ENCODE measurements at regions not wholly inside any gene's neighbourhood (a gene's known extent, or its start where the extent isn't known, plus 50 kb on each side); places are given as distances from the start of the nearest gene placed in this dataset.

GRCh38 chr7:112630565-112630964, 149.8 kb downstream of the LSMEM1 start:
- TF ChIP-seq MAX (IDR thresholded peaks at IDR 0.05) (no peak), EP300 (IDR thresholded peaks at IDR 0.05; ENCODE audit: borderline replicate concordance) (no peak), TCF12 (IDR thresholded peaks at IDR 0.05; ENCODE audit: low read depth) (no peak), TEAD4 (IDR thresholded peaks at IDR 0.05) (no peak), EGR1 (IDR thresholded peaks at IDR 0.05) (no peak), ZBTB7A (IDR thresholded peaks at IDR 0.05; ENCODE audit: low read depth) (no peak), REST (IDR thresholded peaks at IDR 0.05; ENCODE audit: low read depth) (no peak)

- TF ChIP-seq USF1 (IDR thresholded peaks at IDR 0.05) (no peak), MAX (IDR thresholded peaks at IDR 0.05) (no peak), FOXM1 (IDR thresholded peaks at IDR 0.05; ENCODE audit: borderline replicate concordance, low read depth) (no peak), YY1 (IDR thresholded peaks at IDR 0.05; ENCODE audit: low read depth) (no peak), EGR1 (IDR thresholded peaks at IDR 0.05) (no peak), NFIC (IDR thresholded peaks at IDR 0.05) (no peak), TAF1 (IDR thresholded peaks at IDR 0.05; ENCODE audit: low read depth) (no peak), CEBPB (IDR thresholded peaks at IDR 0.05) (no peak), EP300 (IDR thresholded peaks at IDR 0.05; ENCODE audit: borderline replicate concordance) (no peak), ZBTB7A (IDR thresholded peaks at IDR 0.05; ENCODE audit: low read depth) (no peak), TCF12 (IDR thresholded peaks at IDR 0.05; ENCODE audit: low read depth) (no peak), CREB1 (IDR thresholded peaks at IDR 0.05; ENCODE audit: low read depth) (no peak)
Observed at GRCh38 chr7:112634107-112634506, 153.3 kb downstream of the LSMEM1 start.

GRCh38 chr7:112635742-112636141, 154.5 kb downstream of the TMEM168 start:
- TF ChIP-seq FOXM1 (IDR thresholded peaks at IDR 0.05; ENCODE audit: borderline replicate concordance, low read depth) (no peak), RAD21 (IDR thresholded peaks at IDR 0.05; ENCODE audit: low read depth) (no peak), EP300 (IDR thresholded peaks at IDR 0.05; ENCODE audit: borderline replicate concordance) (no peak), REST (IDR thresholded peaks at IDR 0.05; ENCODE audit: low read depth) (no peak), TCF12 (IDR thresholded peaks at IDR 0.05; ENCODE audit: low read depth) (no peak), TEAD4 (IDR thresholded peaks at IDR 0.05) (no peak), TAF1 (IDR thresholded peaks at IDR 0.05; ENCODE audit: low read depth) (no peak), YY1 (IDR thresholded peaks at IDR 0.05; ENCODE audit: low read depth) (no peak), ZBTB7A (IDR thresholded peaks at IDR 0.05; ENCODE audit: low read depth) (no peak), CEBPB (IDR thresholded peaks at IDR 0.05) (no peak), USF1 (IDR thresholded peaks at IDR 0.05) (no peak), EGR1 (IDR thresholded peaks at IDR 0.05) (no peak), CREB1 (IDR thresholded peaks at IDR 0.05; ENCODE audit: low read depth) (no peak), NFIC (IDR thresholded peaks at IDR 0.05) (no peak), MAX (IDR thresholded peaks at IDR 0.05) (no peak)

GRCh38 chr7:112638675-112639400, 151.4 kb downstream of the TMEM168 start:
- no peak for TF ChIP-seq TAF1 (IDR thresholded peaks at IDR 0.05; ENCODE audit: low read depth)
- TF ChIP-seq EGR1 (IDR thresholded peaks at IDR 0.05) = no peak
- no peak for TF ChIP-seq MAX (IDR thresholded peaks at IDR 0.05)
- TF ChIP-seq TCF12 (IDR thresholded peaks at IDR 0.05; ENCODE audit: low read depth) = no peak
- no peak for TF ChIP-seq TEAD4 (IDR thresholded peaks at IDR 0.05)
- TF ChIP-seq EP300 (IDR thresholded peaks at IDR 0.05; ENCODE audit: borderline replicate concordance) = no peak
- no peak for TF ChIP-seq ZBTB7A (IDR thresholded peaks at IDR 0.05; ENCODE audit: low read depth)
- TF ChIP-seq YY1 (IDR thresholded peaks at IDR 0.05; ENCODE audit: low read depth) = no peak
- no peak for TF ChIP-seq NFIC (IDR thresholded peaks at IDR 0.05)
- no peak for TF ChIP-seq FOXM1 (IDR thresholded peaks at IDR 0.05; ENCODE audit: borderline replicate concordance, low read depth)
- no peak for TF ChIP-seq USF1 (IDR thresholded peaks at IDR 0.05)
- TF ChIP-seq CREB1 (IDR thresholded peaks at IDR 0.05; ENCODE audit: low read depth) = no peak
- no peak for TF ChIP-seq REST (IDR thresholded peaks at IDR 0.05; ENCODE audit: low read depth)
- no peak for TF ChIP-seq CEBPB (IDR thresholded peaks at IDR 0.05)
- no peak for TF ChIP-seq RAD21 (IDR thresholded peaks at IDR 0.05; ENCODE audit: low read depth)

Measured in Ishikawa (cell line).